Stimulated activated CD4-positive, alpha-beta T cell treated with anti-CD3 and anti-CD28 coated beads, Interleukin-1b, Interleukin-23, amount 100 ng/mL, for 24 hours (primary cell): ENCODE measurements at regions not wholly inside any gene's neighbourhood (a gene's known extent, or its start where the extent isn't known, plus 50 kb on each side); places are given as distances from the start of the nearest gene placed in this dataset.

Experiments used
- DNase-seq, 4 experiments: peaks; one replicate each; pipeline ENCODE4 v3.0.0-alpha.2; 2020; ENCODE audit warnings: low read depth in 4 of 4, low spot score in 1 of 4

DNA sequence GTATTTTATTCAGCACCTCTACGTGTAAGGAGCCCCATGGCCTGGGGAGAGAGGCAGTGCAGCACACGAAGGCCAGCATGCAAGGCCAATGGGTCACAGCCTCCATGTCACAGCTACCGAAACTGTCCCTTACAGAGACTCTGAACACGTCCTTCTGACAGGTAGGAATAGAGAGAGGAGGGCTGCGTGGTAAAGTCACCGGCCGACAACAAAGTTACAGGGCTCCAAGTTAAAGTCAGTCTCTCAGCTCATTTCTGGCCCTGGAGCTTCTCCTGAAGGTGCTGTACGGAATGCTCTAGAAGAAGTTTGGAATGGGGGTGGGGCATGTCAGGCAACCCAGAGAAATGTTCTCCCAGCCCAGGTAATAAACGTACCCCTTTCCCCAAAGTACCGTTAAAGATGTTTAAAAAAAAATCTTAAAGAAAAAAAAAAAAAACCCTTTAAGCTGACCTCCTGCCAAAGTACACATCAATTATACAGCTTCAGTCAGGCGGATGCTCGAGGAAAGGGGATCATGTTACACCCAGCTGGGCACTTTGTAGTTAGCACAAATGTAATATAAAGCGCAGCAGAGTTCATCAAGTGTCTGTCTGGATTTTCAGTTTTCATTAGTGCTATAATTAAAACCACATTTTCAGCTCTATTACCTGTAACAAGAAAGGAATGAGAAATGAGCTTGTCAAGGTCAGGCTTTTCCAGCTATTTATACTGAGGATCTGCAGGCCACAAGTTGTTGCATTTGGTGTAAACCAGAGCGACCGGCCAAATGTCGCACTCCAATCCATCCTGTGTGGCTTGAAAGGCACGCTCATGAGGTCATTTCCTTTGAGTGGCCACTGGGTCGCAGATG lies 53.3 kb upstream of the CDKN3 start:
- no peak for DNase-seq

DNA sequence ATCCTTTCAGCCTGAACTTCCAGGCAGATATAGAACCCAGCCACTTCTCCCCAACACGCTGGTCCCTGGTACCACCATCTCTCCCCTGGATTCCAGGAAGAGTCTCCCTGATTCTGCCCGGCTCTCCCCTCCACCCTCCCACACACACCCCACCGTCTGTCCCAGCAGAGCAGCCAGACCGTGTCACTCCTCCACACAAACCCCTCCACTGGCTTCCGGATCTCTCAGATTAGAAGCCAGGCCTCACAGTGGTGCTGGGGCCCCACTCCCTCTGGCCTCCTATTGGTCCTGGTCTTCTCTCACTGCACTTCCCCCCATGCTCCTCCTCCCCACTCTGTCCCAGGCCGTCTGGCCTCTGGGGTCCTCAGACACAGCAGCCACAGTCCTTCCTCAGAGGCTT lies 52.4 kb upstream of the CDKN3 start:
- DNase-seq, result no peak

DNA sequence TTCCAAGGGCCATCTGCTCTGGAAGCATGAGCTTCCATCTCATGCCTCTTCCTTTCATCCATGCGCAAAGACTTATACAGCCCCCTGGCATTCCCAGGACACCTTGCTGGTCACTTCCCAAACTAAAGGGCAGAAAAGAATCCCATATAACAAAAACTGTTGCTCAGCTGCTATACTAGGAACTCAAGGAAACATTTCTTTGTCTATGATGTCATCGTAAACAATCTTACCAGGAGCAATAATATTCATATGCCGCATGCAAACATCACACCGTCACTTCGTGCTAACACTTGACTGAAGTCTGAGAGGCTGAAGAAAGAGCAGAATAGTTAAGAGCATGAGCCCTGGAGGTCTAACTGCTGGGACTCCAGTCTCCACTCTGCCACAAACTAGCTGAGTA lies 50.5 kb upstream of the CDKN3 start:
- DNase-seq, result no peak
